ENCODE measurements at regions not wholly inside any gene's neighbourhood (a gene's known extent, or its start where the extent isn't known, plus 50 kb on each side); places are given as distances from the start of the nearest gene placed in this dataset.
A peak's percentile ranks its signal among the peaks of the same experiment; 100 is the strongest.
"Not testable (repeated sequence)": the region's sequence is repeated elsewhere in the genome, so short reads cannot be mapped to it uniquely, and the experiment has no call there.

DNA sequence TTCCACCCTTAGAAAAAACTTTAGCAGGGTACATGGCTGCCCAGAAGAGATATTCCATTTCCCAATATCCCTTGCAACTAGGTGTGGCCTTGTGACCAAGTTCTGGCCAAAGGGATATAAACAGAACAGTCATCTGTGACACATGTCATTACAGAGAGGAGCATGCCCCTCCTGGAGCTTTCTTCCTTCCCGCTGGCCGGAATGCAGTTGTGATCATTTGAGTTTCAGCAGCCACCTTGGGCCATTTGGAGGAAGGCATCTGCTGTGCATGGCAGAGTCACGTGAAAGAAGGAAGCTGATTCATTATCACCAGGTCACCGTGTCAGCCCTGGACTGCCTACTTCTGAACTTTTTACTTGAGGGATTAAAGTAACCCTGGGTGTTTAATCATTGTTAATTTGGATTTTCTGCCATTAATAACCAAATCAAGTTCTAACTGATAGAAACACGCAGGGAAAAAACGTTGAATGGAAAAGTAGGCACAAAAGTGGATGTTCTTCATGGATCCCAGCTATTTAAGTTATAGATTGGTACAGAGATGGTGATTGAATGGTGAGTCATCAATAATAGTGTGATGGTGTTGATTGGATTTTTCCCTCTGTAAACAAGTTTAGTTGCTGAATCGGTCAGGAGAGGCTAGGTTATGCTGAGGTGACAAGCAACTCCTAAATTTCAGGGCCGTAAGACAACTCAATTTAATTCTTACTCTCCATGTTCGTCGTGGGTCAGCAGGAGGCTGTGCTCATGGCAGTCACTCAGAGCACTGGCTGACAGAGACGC, 80.7 kb upstream of the CCDC167 start:
- DNase-seq (ENCODE audit: low spot score), result no peak

DNA sequence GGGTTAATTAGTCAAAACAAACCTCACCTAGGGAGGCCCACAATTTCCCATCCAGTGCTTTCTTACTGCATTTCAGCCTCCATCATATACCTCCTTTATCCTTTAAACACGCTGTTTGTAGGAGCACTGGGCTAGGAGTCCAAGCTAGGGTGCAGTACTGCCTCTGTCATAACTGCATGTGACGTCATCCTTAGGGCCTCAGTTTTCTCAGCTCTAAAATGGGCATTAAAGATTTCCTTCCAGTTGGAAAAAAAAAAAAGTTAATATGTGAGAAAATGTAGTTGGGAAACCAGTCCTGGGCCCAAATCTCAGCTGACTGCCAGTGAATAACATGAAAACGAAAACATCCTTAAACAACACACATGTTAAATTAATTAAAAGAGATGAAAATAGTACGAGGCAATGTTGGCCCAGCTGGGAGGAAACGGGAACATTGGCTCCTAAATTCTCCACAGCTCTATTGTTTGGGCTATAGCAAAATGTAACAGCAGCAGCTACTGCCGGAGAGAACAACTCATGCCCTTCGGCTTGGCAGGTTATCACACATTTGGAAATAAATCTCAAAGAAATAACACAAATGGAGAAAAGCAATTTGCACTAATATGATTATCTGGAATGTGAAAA, 79.9 kb upstream of the CCDC167 start:
- no peak for DNase-seq (ENCODE audit: low spot score)

DNA sequence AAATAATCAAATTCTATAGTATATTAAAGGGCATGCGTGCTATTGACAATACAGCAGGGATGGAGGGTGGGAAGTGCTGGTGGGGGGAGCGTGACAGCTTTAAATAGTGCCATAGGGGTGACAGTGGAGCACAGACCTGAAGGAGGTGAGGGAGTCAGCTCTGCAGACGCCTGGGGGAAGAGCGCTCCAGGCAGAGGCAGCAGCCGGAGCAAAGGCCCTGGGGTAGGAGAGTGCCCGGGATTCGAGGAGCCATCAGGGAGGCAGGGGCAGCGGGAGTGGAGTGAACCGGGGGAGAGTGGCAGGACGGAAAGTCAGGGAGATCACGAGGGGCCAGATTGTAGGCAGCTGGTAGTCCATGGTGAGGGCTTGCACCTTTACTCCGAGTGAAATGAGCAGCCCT, 78.4 kb upstream of the CCDC167 start:
- no peak for DNase-seq (ENCODE audit: low spot score)

DNA sequence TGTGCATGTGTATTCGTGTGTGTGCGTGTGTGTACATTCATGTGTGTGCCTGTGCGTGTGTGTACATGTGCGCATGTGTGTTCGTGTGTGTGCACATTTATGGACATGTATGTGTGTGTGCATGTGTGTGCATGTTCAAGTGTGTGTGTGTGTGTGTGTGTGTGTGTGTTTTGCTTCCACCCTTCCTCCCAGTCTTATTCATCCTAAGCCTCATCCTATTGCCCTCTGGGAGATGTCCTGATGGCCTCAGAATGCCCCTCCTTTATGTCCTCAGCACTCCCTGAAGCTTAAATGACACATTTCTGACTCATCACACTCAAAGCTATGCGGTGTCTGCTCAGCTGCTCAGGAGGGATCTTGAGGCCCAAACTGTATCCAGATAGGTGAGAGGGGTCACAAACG, 76.6 kb upstream of the CCDC167 start:
- no peak for DNase-seq (ENCODE audit: low spot score)

DNA sequence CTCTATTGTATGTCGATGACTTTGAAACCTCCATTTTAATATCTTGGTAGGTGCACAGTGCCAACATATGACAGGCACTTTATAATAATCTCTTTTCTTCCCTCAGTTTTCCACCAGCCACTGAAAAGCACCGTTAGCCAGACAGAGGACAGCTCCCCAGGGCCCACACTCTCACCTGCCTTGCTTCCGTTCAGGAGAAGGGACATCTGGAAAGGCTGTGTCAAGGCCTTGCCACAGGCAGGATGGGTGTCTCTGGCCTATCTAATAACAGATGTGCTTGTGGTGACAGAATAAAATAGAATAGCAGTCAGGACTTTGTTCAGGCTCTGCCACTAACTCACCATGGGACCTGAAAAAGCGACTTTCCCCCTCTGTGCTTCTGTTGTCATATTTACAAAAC, 75.5 kb upstream of the CCDC167 start:
- no peak for DNase-seq (ENCODE audit: low spot score)

DNA sequence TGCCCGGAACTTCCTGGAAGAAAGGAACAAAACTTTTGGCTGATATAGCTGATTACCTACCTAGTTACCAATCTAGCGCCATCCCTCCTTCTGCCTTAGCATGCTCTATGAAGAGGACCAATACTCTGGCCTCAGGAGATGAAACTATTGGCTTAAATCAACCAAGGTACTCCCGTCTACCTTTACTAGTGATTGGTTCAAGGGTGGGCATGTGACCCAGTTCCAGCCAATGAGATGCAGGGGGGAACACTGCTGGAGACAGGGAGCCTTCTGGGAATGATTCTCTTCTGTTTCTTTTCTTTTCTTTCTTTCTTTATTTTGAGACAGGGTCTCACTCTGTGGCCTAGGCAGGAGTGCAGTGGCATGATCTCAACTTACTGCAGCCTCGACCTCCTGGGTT, 72.6 kb upstream of the CCDC167 start:
- DNase-seq (ENCODE audit: low spot score), result no peak

DNA sequence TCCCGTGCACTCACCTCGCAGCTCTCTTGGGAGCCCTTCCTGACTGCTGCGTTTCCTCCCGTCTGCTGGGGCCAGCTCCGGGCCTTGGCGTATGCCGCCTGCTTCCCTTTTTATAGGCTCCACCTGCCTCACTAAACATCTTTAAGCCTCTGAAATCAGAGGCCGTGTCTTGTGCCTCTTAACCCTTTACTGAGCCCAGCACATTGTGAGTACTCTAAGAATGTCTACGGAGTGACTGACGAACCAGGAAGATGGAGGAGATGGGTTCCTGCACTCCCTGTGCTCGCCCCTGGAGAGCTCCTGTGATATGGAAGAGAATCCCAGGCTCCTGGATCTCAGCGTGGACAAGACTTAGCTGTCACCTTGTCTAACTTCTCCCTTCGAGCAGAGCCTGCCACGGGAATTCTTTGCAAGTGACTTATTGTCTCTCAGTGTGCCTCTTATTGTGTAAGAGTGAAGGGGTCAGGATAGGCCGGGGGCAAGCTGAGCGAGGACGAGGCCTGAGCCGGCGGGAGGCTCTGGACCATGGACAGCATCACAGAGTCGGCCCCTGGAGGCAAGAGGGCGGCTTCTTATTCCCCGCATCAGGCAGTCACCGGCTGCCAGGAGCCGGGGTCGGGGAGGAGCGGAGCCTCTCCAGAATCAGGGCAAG, 70.9 kb upstream of the CCDC167 start:
- DNase-seq (ENCODE audit: low spot score), result peak; percentile 81

DNA sequence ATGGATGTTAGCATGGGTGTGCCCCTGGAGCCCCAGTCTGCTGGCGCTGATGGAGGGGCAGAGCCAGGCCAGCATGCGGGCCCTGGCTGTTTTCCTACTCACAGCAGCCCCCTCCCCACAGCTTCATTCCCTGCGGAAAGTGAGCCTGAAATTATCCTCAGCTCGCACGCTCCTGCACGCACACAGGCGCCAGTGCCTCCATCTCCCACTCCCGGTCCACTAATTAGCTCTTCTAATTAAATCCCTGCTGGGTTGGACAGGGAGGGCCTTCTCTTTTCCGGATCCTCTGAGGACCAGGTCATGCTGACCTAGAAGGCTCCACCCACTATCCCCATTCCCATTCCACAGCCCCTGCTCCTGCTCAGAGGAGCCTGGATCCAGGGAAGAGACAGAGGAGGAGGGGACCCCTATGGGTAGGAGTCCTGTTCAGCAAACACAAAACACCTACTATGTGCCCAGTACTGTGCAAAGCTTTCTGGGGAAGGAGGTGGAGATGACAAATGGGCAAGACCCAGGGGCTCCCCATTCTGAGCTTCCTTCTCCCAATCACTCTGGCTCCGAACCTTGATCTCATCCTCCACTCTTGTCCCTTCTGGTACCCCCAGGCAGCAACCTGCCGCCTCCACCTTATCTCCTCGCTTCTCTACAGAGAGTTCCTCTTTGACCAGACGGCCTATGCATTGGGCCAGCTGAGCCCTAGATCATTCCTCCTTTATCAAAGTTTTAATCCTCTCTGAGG, 70.2 kb upstream of the CCDC167 start:
- DNase-seq (ENCODE audit: low spot score), result no peak

DNA sequence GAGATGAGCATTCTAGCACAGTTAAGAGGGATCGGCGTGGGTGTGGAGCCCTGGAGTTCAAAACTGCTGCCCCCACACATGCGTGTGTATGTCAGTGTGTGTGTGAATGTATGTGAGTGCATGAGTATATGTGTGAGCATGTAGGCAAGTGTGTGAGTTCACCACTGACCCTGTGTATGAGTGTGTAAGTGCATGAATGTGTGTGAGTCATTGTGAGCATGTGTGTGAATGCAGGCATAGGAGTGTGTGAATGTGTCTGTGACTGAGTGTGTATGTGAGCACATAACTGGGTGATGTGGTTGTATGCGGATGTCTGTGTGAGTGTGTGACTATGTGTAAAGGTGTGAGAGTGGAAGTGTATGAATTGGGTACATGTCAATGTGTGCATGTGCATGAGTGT, 69.6 kb upstream of the CCDC167 start:
- no peak for DNase-seq (ENCODE audit: low spot score)

DNA sequence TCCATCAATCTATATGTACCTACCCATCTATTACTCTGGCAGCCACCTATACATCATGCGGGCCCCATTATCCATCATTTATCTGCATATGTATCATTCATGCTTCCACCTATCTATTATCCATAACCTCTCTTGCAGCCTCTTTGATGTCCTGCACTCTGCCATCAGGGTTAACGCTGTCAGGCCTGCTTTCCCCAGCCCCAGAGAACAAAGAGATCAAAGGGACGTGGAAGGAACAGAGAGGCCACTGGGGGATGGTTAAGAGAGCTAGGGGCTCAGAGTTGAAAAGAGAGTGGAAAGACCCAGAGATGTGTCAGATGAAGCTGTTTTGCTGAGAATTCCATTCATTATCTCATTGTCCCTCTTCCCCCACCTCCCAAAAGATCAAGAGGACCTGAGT, 67.3 kb upstream of the CCDC167 start:
- DNase-seq (ENCODE audit: low spot score), result no peak

DNA sequence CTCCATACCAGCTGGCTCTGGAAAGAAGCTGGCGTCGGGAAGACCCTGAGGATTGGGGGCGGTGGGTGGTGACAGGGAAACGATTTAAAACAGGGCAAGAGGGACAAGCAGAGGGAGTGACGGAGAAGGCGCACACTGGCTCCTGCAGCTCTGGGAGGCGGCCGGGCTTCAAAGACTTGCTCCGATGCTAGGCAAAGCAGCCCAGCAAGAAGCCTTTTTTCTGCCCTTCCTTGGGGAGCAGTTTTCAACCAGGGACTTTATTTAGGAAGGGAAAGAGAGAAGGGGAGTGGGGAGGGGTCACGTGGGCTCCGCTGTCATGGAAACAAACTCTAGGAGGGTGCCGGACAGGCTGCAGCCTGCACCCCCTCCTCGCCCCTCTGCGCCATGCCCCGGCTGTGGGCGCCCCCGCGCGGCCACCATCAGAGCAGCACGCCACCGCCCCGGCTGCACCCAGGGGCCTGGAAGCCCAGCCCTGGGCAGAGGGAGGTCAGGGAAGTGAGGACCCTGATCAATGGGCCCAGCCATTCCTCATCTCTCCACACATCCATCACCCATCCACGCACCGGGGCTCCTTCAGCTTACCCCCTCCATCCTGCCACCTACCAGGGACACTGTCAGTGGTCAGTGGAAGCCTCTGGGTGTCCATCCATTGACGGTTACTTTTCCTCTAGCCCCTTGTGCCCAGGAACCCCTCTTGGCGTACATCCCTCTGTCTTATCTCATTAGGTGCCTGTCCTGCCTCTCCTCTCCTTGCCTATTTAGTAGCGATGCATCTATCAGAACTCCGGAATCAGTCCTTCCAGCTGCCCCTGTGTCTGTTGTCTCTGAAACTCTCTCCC, 66.6 kb upstream of the CCDC167 start:
- peak; percentile 90 for DNase-seq (ENCODE audit: low spot score)

DNA sequence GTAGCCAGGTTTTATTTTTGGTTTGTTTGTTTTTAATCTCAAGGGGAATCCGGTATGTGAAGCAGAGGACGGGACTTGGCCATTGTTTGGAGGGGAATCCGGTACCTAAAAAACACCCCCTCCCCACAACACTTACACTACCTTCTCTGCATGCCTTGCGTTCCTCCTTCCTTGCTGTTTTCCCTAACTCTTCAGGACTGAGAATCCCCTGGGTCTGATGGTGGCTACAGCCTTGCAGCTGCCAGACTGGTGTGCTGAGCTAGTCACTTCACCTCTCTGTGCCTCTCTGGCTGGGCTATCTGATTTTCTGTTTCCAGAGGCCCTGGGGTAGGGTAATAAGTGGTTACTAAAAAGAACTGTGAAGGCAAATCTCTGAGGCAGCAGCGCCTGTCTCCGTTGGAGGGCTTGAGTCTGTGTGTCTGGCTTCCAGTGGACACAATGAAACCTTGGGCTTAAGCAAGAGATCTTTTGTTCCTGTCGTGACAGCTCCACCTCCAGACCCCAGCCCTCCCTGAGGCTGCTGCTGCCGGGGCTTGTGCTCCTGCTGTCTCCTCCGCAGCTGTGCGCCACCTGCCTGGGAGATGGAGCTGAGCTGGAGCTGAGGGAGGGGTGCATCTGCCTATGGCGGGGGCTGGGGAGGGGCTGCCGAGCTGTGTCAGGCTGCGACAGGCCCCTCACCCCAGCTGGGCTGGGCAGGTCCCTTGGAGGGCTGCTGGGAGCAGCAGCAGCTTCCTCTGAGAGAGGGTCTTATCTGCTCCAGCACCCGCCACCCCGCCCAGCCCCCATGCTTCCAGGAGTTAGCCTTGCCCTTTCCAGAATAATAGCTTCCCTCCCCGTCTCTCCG, 65.8 kb upstream of the CCDC167 start:
- peak; percentile 92 for DNase-seq (ENCODE audit: low spot score)

DNA sequence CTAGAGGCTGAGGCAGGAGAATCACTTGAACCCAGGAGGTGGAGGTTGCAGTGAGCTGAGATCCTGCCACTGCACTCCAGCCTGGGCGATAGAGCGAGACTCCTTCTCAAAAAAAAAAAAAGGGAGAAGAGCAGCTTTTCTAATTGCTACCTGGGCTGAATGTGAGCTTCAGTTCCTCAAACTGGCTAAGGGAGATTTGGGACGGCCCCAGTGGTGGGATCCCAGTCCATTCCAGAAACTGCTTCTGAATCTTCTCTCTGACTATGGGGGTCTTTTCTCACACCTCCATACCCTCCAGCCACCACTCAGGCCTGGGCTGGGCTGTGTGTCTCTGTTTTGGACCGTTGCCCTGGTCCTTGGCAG, 63.2 kb upstream of the CCDC167 start:
- not testable (repeated sequence) for DNase-seq (ENCODE audit: low spot score)

DNA sequence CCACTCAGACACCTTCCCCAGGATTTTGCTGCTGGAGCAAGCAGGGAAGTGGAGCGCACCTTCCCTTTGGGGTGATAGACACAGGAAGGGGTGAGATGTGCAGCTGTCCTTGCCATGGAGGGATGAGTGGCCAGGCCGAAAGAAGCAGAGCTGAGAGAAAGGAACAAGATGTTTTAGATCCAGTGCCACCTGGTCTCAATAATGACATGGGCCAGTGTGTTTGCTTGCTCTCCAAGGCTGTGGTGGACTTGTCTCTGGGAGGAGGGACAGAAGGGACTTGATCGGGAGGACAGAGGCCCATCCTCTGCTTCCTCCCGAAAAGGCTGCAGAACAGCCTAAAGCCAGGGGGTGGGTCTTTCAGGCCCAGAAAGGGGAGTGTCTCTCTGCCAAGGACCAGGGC, 61.7 kb upstream of the CCDC167 start:
- DNase-seq (ENCODE audit: low spot score), result no peak

DNA sequence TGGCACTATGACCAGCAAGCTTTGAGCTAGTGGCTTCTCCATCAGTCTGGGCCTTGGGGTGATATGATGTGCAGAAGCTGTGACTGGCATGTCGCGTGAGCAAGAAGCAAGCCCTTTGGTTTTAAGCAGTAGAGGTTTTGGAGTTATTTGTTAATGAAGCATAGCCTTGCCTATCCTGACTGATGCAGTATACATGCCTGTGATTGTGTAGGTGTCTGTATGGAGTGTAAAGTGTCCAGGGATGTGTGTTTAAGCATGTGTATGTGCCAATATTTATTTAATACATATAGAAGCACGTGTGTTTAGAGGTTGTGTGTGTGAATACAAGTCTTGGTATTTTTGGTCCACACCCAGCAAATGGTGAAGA, 61.0 kb upstream of the CCDC167 start:
- no peak for DNase-seq (ENCODE audit: low spot score)

DNA sequence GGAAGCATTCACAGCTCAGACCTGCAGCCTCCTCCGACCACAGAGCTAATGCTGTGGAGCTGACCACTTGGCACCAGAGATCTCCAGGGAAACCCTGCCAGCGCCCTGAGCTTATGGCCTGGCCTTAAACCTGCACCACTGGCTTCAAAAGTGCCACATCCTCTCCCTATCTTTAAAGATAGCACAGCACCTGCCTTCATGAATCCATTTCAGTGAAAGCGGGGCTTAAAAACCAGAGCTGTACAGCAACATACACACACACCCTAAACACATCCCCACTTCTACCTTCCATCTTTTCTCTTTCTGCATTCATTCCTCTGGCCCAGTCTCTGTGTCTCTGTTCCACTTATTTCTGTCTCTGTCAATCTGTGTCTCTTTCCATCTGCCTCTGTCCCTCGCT, 59.8 kb upstream of the CCDC167 start:
- no peak for DNase-seq (ENCODE audit: low spot score)

DNA sequence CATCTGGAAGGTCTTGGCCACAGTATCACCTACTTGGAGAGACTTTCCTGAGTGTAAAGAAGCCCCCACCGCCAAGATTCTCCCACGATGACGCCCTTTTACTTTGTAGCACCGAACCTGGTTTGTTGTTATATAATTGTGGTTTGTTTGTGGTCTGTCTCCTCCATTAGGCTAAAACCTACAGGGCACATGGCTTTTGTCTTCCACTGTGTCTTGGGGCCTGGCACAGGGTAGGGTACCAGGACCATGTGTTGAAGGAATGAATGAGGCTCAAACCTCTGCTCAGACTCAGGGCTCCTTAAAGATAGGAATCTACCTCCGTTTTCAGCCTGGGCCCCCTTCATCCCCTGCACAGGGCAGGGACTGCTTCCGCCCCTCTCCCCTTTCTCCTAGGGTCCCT, 59.4 kb upstream of the CCDC167 start:
- DNase-seq (ENCODE audit: low spot score), result no peak

DNA sequence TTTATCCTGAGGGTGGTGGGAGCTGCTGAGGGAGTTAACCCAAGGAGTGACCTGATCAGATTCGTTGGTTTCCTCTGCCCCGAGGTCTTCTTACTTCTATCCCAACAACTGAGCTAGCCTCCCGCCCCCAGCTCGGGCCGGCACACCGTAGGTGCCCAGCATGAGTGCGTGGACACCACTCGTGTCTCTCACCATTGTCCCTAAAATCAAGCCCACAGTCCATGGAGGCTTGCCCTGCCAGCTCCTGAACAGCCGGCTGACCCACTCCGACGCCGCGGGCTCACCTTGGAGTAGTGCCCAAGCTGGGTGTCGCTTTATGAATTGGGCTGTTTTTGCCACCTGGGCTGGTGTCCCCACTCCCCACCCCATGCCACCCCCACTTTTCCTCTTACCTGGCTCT, 59.0 kb upstream of the CCDC167 start:
- no peak for DNase-seq (ENCODE audit: low spot score)

DNA sequence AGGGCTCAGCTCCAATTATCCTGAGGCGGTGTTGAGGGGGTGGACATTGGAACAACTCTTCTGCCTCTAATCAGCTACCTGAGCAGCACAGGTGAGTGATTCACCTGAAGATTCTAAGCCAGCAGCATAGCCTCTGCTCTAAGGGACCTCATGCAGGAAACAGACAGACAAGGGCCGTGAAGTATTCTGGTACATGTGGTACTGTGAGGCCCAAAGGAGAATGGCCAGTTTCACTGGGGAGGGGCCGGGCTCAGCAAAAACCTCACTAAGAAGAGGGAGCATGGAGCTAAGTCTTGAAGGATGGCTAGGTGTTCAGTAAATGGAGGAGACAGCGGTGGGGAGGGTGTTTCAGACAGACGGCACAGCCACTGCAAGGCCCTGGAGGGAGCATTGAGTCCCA, 58.5 kb upstream of the CCDC167 start:
- no peak for DNase-seq (ENCODE audit: low spot score)

DNA sequence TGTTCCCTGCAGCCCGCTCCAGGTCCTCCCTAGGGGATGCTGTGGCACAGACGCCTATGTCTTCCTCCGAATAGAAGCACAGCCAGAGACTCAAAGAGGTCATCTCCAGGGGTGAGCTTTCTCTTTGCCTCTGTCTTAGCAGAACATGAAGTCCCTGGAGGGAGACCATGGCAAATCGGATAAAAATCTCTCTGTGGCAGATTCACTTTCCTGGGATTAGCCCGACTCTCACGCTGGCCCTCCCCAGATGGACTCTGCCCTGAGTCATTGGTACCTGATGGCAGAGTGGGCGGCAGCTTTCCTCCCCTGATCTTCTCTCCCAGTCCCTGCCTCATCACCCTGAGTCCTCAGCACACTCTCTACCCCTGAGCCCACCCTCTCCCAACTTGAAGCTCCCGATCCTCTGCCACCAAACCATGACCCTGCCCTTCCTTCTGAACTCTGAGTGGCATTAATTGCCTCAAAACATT, 58.0 kb upstream of the CCDC167 start:
- no peak for DNase-seq (ENCODE audit: low spot score)

Data from ecto neural progenitor cell (in vitro differentiated cells).